ACC112 (cell line): ENCODE measurements at regions not wholly inside any gene's neighbourhood (a gene's known extent, or its start where the extent isn't known, plus 50 kb on each side); places are given as distances from the start of the nearest gene placed in this dataset.

Experiments used
- H2AFZ ChIP-seq: fragments of 200-600 bp; sonication (generic); one replicate; pipeline ENCODE4 v1.6.0; 2017; ENCODE audit warnings: antibody characterized with exemption, low read length; ENCODE audit not compliant: unreplicated experiment
- H3K27ac ChIP-seq: fragments of 200-600 bp; sonication (generic); 2 replicates; pipeline ENCODE4 v1.5.1; 2014; ENCODE audit warnings: low read depth, mild to moderate bottlenecking, antibody characterized with exemption, low read length, moderate library complexity
- H3K27me3 ChIP-seq: fragments of 200-600 bp; sonication (generic); 2 replicates; pipeline ENCODE4 v1.6.1; 2014; ENCODE audit warnings: mild to moderate bottlenecking, antibody characterized with exemption, low read length, moderate library complexity, mixed read lengths; ENCODE audit not compliant: insufficient read depth
- H3K36me3 ChIP-seq: fragments of 200-600 bp; sonication (generic); 2 replicates; pipeline ENCODE4 v1.6.1; 2016; ENCODE audit warnings: mild to moderate bottlenecking, antibody characterized with exemption, low read length, moderate library complexity, mixed read lengths; ENCODE audit not compliant: insufficient read depth
- H3K4me1 ChIP-seq: fragments of 200-600 bp; sonication (generic); one replicate; pipeline ENCODE4 v1.6.1; 2016; ENCODE audit warnings: low read length, mixed read lengths; ENCODE audit not compliant: insufficient read depth, unreplicated experiment, control insufficient read depth
- H3K4me3 ChIP-seq: fragments of 200-600 bp; sonication (generic); 2 replicates; pipeline ENCODE4 v1.5.1; 2014; ENCODE audit warnings: mild to moderate bottlenecking, low read depth, low read length
- H3K79me2 ChIP-seq: fragments of 200-600 bp; sonication (generic); one replicate; pipeline ENCODE4 v1.6.0; 2016; ENCODE audit warnings: low read length; ENCODE audit not compliant: control insufficient read depth, unreplicated experiment, insufficient read depth

GRCh38 chr17:83144421-83145357 lies 65.3 kb downstream of the METRNL start:
- Histone ChIP-seq H3K79me2 (no peaks in the 10 kb centered on the region), H3K36me3 (no peaks in the 10 kb centered on the region), H3K27ac (no peak overlapping the region), H2AFZ (no peak overlapping the region), H3K4me1 (no peaks in the 10 kb centered on the region), H3K27me3 (0 out of 2 replicates have a peak, but pooled peaks cover 13% of the 10 kb centered on the region), H3K4me3 (no peak overlapping the region)

- H3K27ac ChIP-seq: no peak overlapping the region
- 0 out of 2 replicates have a peak, but pooled peaks cover 13% of the 10 kb centered on the region for H3K27me3 ChIP-seq
- H3K4me1 ChIP-seq: no peaks in the 10 kb centered on the region
- no peaks in the 10 kb centered on the region for H3K36me3 ChIP-seq
- H3K79me2 ChIP-seq: no peaks in the 10 kb centered on the region
- H2AFZ ChIP-seq: no peak overlapping the region
- no peak overlapping the region for H3K4me3 ChIP-seq
These were observed 65.9 kb downstream of the METRNL start for GRCh38 chr17:83145358-83145738.

- H2AFZ ChIP-seq: no peak overlapping the region
- H3K4me3 ChIP-seq: no peak overlapping the region
- 0 out of 2 replicates have a peak, but pooled peaks cover 13% of the 10 kb centered on the region for H3K27me3 ChIP-seq
- no peaks in the 10 kb centered on the region for H3K36me3 ChIP-seq
- H3K79me2 ChIP-seq: no peaks in the 10 kb centered on the region
- no peaks in the 10 kb centered on the region for H3K4me1 ChIP-seq
- H3K27ac ChIP-seq: no peak overlapping the region
These were observed 66.4 kb downstream of the METRNL start for GRCh38 chr17:83145831-83146230.

- Histone ChIP-seq H3K79me2 (no peaks in the 10 kb centered on the region), H3K27me3 (0 out of 2 replicates have a peak, but pooled peaks cover 13% of the 10 kb centered on the region), H3K36me3 (no peaks in the 10 kb centered on the region), H3K4me3 (no peak overlapping the region), H3K4me1 (no peaks in the 10 kb centered on the region), H2AFZ (no peak overlapping the region), H3K27ac (no peak overlapping the region)
These were observed 66.9 kb downstream of the METRNL start for GRCh38 chr17:83146347-83146746.

- Histone ChIP-seq H3K27ac (no peak overlapping the region), H2AFZ (no peak overlapping the region), H3K79me2 (no peaks in the 10 kb centered on the region), H3K36me3 (no peaks in the 10 kb centered on the region), H3K4me1 (no peaks in the 10 kb centered on the region), H3K4me3 (no peak overlapping the region), H3K27me3 (0 out of 2 replicates have a peak, but pooled peaks cover 13% of the 10 kb centered on the region)
These were observed 67.9 kb downstream of the METRNL start for GRCh38 chr17:83147280-83147679.

- no peak overlapping the region for H3K27ac ChIP-seq
- H3K4me1 ChIP-seq: no peaks in the 10 kb centered on the region
- H3K79me2 ChIP-seq: no peaks in the 10 kb centered on the region
- H2AFZ ChIP-seq: no peak overlapping the region
- 0 out of 2 replicates have a peak, but pooled peaks cover 13% of the 10 kb centered on the region for H3K27me3 ChIP-seq
- no peaks in the 10 kb centered on the region for H3K36me3 ChIP-seq
- no peak overlapping the region for H3K4me3 ChIP-seq
These were observed 69.1 kb downstream of the METRNL start for GRCh38 chr17:83148317-83149028.

- Histone ChIP-seq H3K79me2 (no peaks in the 10 kb centered on the region), H3K36me3 (no peaks in the 10 kb centered on the region), H2AFZ (no peak overlapping the region), H3K4me1 (no peaks in the 10 kb centered on the region), H3K27ac (no peak overlapping the region), H3K4me3 (no peak overlapping the region), H3K27me3 (0 out of 2 replicates have a peak, but pooled peaks cover 13% of the 10 kb centered on the region)
These were observed 69.8 kb downstream of the METRNL start for GRCh38 chr17:83149029-83149725.

- H3K27me3 ChIP-seq: 0 out of 2 replicates have a peak, but pooled peaks cover 13% of the 10 kb centered on the region
- H3K79me2 ChIP-seq: no peaks in the 10 kb centered on the region
- no peaks in the 10 kb centered on the region for H3K4me1 ChIP-seq
- H3K36me3 ChIP-seq: no peaks in the 10 kb centered on the region
- no peak overlapping the region for H2AFZ ChIP-seq
- H3K27ac ChIP-seq: no peak overlapping the region
- H3K4me3 ChIP-seq: no peak overlapping the region
These were observed 70.4 kb downstream of the METRNL start for GRCh38 chr17:83149761-83150251.

- no peaks in the 10 kb centered on the region for H3K36me3 ChIP-seq
- no peaks in the 10 kb centered on the region for H3K79me2 ChIP-seq
- H3K4me3 ChIP-seq: no peak overlapping the region
- no peaks in the 10 kb centered on the region for H3K4me1 ChIP-seq
- 0 out of 2 replicates have a peak, but pooled peaks cover 13% of the 10 kb centered on the region for H3K27me3 ChIP-seq
- no peak overlapping the region for H3K27ac ChIP-seq
- H2AFZ ChIP-seq: no peak overlapping the region
These were observed 71.1 kb downstream of the METRNL start for GRCh38 chr17:83150369-83151055.

- Histone ChIP-seq H3K27ac (no peak overlapping the region), H2AFZ (no peak overlapping the region), H3K4me1 (no peaks in the 10 kb centered on the region), H3K36me3 (no peaks in the 10 kb centered on the region), H3K27me3 (0 out of 2 replicates have a peak, but pooled peaks cover 11% of the 10 kb centered on the region), H3K79me2 (no peaks in the 10 kb centered on the region), H3K4me3 (no peak overlapping the region)
These were observed 71.6 kb downstream of the METRNL start for GRCh38 chr17:83151056-83151441.
